ENCODE measurements at regions not wholly inside any gene's neighbourhood (a gene's known extent, or its start where the extent isn't known, plus 50 kb on each side); places are given as distances from the start of the nearest gene placed in this dataset.
A peak's percentile ranks its signal among the peaks of the same experiment; 100 is the strongest.

- DNase-seq (ENCODE audit: low spot score) (no peak), ATAC-seq (peak; percentile 84)
- Mint-ChIP-seq H3K4me3 (peak overlapping the region; percentile 15; the same call in 1 of the 2 replicates), H3K27ac (peak overlapping the region; percentile 83), H3K36me3 (0 out of 2 replicates have a peak, but pooled peaks cover 4% of the 10 kb centered on the region), H3K27me3 (ENCODE audit: low read depth) (0 out of 2 replicates have a peak, but pooled peaks cover 3% of the 10 kb centered on the region), H3K9me3 (peaks cover 6% of the 10 kb centered on the region), H3K4me1 (peaks cover 46% of the 10 kb centered on the region)
- TF ChIP-seq GTF2I (CRISPR knock-in tag; conservative IDR thresholded peaks at IDR 0.05) = no peak
- no peak for TF ChIP-seq ZNF232 (CRISPR knock-in tag; IDR thresholded peaks at IDR 0.05)
- TF ChIP-seq ZNF671 (CRISPR knock-in tag; IDR thresholded peaks at IDR 0.05) = no peak
- no peak for TF ChIP-seq NFE2L1 (CRISPR knock-in tag; IDR thresholded peaks at IDR 0.05)
- TF ChIP-seq CTCF (IDR thresholded peaks at IDR 0.05) = no peak
- ChIA-PET POLR2A (no interaction called here), CTCF (no interaction called here)
Measured at GRCh38 chr18:65365245-65365980, 385.4 kb upstream of the CDH7 start.

GRCh38 chr18:65363911-65364632, 386.7 kb upstream of the CDH7 start:
- TF ChIP-seq ESRRA (CRISPR knock-in tag; IDR thresholded peaks at IDR 0.05; ENCODE audit: borderline replicate concordance) (no peak), ZNF532 (CRISPR knock-in tag; IDR thresholded peaks at IDR 0.05; ENCODE audit: borderline replicate concordance) (no peak), ZNF263 (CRISPR knock-in tag; IDR thresholded peaks at IDR 0.05; ENCODE audit: low read depth) (no peak), ZNF423 (CRISPR knock-in tag; IDR thresholded peaks at IDR 0.05) (no peak), ZSCAN18 (CRISPR knock-in tag; IDR thresholded peaks at IDR 0.05) (no peak), IRF1 (CRISPR knock-in tag; IDR thresholded peaks at IDR 0.05) (no peak), IRF2 (CRISPR knock-in tag; IDR thresholded peaks at IDR 0.05; ENCODE audit: borderline replicate concordance, low read depth) (no peak), FOXP4 (CRISPR knock-in tag; IDR thresholded peaks at IDR 0.05) (no peak), NFE2L1 (CRISPR knock-in tag; IDR thresholded peaks at IDR 0.05) (no peak), E2F1 (CRISPR knock-in tag; IDR thresholded peaks at IDR 0.05) (no peak), RORB (CRISPR knock-in tag; IDR thresholded peaks at IDR 0.05) (no peak), MYBL2 (CRISPR knock-in tag; IDR thresholded peaks at IDR 0.05) (no peak), E2F5 (CRISPR knock-in tag; IDR thresholded peaks at IDR 0.05) (no peak)
- no peak for DNase-seq (ENCODE audit: low spot score)
- ChIA-PET CTCF (no interaction called here), POLR2A (no interaction called here)
- Mint-ChIP-seq H3K9me3 (peaks cover 6% of the 10 kb centered on the region), H3K27me3 (ENCODE audit: low read depth) (0 out of 2 replicates have a peak, but pooled peaks cover 3% of the 10 kb centered on the region), H3K4me3 (no peak overlapping the region), H3K4me1 (peaks cover 44% of the 10 kb centered on the region), H3K27ac (no peak overlapping the region), H3K36me3 (0 out of 2 replicates have a peak, but pooled peaks cover 4% of the 10 kb centered on the region)
- no peak for ATAC-seq
